EH (cell line): ENCODE measurements at regions not wholly inside any gene's neighbourhood (a gene's known extent, or its start where the extent isn't known, plus 50 kb on each side); places are given as distances from the start of the nearest gene placed in this dataset.
A peak's percentile ranks its signal among the peaks of the same experiment; 100 is the strongest.
"Not testable (repeated sequence)": the region's sequence is repeated elsewhere in the genome, so short reads cannot be mapped to it uniquely, and the experiment has no call there.

Source experiments
- DNase-seq: peaks from one replicate; pipeline ENCODE4 v3.0.0-alpha.2; 2015; ENCODE audit warnings: low read depth

DNA sequence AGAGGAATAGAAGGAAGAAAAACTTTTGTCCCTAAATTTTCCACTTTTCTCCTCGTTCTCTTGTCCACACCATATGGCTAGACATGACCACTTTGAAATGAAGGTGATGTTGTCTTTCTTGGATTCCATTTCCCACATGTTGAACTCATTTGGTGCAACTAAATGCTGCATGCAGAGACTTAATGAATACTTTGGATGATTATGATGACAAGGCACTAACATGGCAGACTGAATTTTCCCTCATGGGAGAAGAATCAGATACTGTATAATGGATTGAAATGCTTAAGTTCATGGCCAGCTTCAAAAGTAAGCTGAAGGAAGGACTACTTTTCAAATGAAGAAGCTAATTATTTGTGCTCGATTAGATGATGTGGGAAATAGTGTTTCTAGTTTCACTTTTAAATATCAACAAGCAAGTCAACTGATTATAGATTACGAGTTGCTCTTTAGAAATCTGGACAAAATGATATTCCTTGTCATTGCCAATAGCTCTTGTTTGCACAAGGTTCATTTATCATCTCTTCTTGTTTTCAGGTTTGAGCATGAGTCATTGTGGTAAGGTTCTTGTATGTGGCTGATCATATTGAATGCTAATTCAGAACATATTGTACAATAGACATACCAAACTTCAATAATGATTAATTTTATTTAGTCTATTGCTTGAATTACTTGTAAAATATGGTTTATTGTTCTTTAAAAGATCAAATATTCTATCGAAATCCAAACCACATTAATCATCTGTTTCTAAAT is 501.3 kb upstream of the FTMT start:
- DNase-seq = no peak

DNA sequence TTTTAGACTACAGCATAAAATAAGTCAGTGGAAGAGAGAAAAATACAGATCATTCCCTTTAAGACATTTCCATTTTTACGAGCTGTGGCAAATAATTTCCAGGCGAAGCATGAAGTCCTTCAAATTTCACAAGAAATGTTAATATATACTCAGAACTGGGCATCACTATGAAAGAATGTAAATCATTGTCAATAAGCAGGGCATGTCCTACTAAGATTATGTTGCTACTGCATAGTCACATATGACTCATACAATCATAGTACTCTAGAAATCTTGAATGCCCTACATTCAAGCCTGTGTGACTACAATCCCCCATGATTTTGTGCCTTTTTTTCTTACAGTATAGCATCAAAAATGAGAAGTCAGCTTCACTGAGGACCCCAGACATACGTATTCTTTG is 485.2 kb upstream of the FTMT start:
- DNase-seq = peak; percentile 20

DNA sequence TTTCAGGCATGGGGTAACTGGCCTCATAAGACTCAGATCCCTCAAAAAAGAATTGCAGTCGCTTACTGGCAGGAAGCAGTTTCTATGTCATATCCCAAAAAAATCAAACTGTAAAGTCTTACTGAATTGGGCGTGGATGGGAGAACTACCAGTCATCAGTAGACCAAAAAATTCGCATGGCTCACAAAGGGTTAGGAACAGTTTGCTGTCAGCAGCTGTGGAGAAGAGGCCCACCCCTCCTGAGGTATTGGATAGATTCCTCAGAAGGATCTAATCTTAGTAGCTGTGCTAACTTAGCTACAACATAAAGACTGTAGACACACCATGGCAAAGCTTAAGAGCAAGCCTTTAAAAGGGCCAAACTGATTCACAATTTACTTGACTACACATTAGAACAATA is 478.3 kb upstream of the FTMT start:
- no peak for DNase-seq

DNA sequence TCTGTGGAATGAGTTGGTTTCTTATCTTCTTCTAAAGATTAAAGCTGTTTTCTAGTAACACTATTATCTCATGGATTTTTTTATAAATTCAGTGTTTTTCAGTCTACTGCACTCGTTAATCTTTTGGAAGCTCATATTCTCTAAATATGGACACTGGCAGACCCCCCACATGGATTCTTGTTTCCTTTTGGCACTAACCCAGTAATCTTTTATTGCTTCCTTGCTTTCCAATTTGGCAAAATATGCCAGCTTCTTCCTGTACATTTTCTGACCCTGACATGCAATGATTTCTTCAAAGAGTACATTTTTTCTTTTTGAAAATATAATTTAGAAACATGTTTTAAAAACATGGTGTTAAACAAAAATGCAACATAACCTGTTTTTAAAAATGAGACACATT is 474.2 kb upstream of the FTMT start:
- DNase-seq = no peak

DNA sequence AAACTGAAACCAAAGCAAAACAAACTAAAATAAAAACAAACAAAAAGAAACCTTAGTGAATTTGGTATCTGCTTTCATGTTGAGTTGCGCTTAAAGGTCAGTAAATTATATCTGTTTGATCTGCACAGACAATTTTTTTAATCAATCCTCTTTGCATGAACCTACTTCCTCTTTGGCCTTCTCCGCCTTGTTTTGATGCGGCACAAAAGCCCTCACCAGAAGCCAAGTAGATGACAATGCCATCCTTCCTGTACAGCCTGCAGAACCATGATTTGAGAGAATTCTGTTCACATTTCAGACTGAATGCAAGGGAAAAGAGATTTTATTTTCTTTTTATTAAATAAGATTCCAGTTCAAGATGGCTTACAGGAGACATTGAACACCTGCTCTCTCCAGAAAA is 473.6 kb upstream of the FTMT start:
- no peak for DNase-seq

DNA sequence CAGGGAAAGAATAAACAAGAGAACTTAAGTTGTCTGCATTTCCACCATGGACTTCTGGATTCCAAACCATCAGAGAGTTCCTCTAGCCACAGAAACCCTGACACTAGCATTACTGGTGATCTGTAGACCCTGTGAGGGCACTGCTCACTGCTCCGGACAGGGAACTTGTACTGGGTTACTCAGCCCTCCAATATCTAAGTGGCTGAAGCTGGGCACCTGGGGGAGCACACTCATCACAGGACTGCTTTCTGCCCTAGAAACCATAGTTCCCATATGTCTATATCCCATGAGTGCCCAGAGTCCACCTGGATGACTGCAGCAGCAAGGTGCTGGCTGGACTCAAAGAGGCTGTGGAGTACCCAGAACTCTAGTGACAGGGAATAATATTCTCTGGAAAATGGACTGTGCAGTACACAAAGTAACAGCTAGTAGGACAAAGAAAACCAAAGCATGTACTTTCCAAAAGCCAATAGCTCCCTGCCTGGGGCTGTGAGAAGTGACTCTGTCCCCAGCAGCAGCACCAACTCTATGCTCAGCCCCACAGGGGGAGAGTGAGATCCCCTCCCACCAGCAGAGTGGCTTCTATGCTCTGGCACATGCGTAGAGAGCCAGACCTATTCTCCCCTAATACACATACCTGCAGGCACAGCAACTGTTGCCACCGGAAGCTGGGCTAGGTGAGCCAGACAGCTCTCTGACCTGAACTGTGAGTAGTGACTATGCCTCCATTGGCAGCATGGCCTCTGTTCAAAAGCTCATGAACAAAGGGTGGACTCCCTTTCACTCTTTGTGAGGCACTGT is 472.9 kb upstream of the FTMT start:
- no peak for DNase-seq

DNA sequence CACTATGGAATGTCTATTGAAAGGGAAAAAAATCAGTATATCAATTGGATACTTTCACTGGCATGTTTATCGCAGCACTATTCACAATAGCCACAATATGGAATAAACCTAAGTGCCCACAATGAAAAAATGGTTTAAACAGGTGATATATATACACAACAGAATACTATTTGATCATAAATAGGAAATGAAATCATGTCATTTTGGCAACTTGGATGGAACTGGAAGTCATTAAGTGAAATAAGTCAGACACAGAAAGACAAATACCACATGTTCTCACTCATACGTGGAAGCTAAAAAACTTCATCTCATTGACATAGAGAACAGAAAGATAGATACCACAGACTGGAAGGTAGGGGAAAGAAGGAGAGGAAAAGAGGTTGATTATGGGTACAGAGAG is 471.6 kb upstream of the FTMT start:
- no peak for DNase-seq

DNA sequence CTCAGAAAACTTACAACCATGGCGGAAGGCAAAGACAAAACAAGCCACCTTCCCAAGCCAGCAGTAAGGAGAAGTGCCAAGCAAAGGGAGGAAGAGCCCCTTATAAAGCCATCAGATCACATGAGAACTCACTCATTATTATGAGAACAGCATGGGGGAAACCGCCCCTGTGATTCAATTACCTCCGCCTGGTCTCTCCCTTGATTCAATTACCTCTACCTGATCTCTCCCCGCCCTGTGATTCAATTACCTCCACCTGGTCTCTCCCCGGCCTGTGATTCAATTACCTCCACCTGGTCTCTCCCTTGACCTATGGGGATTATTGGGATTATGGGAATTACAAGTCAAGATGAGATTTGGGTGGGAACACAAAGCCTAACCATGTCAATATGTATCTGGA is 467.3 kb upstream of the FTMT start:
- no peak for DNase-seq

DNA sequence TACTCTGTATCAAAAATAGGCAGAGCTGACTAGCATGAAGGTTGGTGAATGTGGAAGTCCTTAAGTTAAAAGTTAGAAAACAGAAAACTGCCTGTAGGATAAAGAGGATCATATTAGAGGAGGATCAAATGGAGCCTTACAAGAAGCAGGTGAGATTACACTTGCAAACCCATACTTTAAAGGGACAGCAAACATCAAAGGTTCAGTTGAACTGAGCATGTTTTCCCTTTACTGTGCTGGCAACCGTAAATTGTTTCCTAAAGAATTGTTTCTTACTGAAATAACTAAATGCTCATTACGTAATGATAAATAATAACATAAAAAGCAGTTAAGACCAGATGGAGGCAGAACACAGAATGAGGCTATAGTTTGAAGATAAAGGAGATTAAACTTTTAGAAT is 465.3 kb upstream of the FTMT start:
- no peak for DNase-seq

DNA sequence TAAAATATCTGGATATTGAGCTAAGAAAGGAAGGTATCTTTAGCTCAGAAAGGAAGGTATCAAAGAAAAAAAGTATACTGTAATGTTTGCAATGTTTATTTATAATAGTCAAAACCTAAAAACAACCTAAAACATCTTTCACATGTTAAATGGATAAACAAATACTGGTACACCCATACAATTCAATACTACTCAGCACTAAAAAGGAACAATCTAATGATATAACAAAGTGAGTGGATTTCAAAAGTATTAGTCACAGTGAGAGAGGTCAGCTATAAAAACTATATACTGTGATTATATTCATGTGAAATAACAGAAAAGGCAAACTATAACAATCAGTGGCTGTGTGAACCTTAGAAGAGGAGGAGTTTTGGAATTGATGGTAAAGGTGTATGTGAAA is 455.0 kb upstream of the FTMT start:
- no peak for DNase-seq

DNA sequence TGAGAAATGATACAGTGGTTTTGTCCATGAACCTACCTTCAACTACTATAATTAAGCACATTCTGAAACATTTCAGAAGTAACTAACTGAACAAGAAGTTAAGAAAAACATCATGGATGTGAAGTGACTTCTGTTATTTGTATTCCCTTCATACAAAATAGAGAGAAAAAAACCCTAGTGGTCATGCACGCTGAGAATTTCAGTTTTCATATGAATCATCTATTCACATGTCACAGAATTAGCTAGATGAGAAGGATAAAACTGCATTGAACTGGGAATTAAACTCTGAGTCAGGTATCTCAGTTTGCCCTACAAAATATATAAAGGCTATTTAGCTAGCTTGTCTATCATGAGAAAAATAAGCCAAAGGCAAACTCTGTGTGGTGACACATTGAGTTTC is 451.8 kb upstream of the FTMT start:
- no peak for DNase-seq

DNA sequence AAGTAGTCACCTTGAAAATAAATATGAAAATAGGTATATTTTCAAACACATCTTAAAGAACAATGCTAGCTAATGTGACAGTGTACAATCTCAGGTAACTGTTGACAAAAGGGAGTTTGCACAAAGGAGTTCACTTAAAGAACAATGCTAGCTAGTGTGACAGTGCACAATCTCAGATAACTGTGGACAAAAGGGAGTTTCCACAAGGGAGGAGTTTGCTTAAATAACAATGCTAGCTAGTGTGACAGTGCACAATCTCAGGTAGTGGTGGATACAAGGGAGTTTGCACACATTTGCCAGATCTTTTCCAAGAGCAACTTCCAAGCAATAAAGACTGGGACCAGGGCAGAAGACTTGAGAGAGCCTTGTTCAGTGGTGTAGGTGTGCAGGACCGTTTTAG is 442.9 kb upstream of the FTMT start:
- no peak for DNase-seq

DNA sequence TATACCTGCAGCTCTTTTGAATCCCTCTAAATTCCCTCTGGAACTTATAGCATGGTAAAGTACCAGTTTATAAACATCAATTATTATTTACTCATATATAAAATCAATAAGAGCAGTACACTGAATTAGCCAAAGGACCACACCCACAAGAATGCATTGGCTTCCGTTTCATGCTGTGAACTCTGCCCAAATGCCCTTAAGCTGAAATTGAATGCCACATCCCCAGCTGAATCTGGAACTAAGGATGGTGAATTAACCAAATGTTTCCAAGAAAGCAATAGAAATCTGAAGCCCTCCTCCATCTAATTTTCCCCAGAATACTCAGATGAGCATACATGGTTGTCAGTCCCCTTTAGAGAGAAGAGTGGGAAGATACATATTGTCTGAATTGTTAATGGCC is 436.4 kb upstream of the FTMT start:
- DNase-seq = no peak

DNA sequence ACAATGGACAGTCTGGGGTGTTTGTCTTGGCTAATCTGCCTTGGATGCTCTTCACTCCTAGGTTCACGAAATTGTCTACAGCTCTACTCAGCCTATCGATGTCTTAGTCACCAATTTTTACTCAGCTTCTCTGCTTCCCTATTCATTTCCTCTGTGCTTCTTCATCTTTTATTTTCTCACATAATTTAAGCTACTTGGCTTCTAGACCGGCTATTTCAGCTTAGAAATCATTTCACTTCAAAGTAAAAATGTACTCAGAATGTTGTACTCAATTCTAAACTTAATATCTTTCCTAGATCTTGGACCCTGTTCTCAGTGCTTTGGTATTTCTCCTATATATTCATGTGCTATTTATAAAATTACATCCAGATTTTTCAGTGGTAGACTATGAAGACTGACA is 430.0 kb upstream of the FTMT start:
- no peak for DNase-seq

DNA sequence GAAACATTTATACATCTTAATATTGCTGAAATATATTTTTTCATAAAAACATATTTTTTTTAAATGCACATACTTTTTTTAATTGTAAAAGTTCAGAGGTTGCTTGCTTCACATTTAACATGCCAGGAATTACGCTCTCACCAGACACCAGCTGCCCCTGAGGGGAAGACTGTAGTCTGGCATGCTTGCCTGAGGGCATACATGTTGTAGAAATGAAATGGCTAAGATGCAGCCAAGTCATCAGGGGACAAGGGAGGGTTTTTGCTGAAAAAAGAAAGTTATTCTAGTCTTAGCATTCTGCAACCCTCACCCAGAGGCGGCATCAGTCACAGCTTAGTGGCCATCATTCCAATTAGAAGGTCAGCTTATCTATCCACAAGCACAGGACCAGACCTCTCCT is 426.7 kb upstream of the FTMT start:
- no peak for DNase-seq

DNA sequence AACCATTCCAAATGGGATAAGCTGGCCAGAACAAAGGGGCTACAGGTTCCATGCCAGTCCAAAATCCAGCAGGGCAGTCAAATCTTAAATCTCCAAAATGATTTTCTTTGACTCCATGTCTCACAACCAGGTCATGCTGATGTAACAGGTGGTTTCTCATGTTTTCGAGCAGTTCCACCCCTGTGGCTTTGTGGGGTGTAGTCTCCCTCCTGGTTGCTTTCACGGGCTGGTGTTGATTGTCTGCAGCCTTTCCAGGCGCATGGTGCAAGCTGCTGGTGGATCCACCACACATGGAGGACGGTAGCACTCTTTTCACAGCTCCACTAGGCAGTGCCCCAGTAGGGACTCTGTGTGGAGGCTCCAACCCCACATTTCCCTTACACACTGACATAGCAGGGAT is 425.5 kb upstream of the FTMT start:
- DNase-seq = no peak

DNA sequence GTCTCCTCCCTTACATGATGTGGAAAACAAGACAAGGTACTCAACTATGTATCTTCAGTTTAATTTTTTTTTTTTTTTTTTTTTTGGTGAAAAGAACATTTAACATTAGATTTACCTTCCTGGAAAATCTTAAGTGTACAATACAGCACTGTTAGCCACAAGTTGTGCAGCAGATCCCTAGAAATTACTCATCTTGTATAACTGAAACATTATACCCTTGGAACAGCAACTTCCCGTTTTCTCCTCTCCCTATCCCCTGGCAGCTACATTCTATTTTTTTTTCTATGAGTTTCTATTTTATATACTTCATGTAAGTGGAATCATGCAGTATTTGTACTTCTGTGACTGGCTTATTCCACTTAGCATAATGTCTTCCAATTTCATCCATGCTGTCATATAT is 421.9 kb upstream of the FTMT start:
- DNase-seq = no peak

DNA sequence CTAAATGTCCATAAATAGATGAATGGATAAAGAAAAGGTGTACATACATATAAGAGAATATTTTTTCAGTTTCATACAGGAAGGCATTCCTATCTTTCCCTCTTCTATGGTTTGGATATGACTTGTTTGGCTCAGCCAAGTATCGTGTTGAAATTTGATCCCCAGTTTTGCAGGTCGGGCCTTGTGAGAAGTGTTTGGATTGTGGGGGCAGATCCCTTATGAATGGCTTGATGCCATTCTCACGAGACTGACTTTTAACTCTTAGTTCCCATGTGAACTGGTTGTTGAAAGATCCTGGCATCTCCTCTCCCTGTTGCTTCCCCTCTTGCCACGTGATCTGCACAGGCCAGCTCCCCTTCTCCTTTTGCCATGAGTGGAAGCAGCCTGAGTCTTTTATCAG is 421.1 kb upstream of the FTMT start:
- DNase-seq = no peak

DNA sequence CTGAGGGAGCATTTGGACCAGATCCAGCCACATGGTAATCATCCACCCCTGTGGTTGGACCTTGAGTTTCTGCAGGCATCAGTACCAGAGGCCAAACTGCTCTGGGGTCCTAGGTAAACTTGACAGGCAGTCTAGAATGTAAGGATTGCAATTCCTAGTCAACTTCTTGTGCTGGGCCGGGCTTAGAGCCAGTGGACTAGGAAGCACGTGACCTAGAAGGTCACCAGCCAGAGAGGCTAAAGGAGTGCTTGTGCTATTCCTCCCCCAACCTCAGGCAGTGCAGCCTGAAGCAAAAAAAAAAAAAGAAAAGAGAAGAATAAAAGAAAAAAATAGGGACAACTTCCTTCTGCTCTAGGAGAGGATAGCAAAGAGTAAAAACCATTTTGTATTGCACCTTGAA is 406.2 kb upstream of the FTMT start:
- no peak for DNase-seq

DNA sequence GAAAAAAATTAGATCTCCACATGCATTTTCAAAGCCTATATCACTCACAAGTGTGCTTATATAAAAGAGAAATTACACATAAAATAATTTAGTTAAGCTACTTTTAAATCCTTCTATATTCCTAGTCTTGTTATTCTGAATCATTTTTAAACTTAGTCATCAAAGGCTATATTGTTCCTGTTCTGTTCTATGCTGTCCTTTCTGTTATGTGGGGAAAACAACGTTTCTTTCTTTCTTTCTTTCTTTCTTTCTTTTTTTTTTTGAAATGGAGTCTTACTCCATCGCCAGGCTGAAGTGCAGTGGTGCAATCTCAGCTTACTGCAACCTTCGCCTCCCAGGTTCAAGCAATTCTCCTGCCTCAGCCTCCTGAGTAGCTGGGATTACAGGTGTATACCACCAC is 389.2 kb upstream of the FTMT start:
- no peak for DNase-seq

DNA sequence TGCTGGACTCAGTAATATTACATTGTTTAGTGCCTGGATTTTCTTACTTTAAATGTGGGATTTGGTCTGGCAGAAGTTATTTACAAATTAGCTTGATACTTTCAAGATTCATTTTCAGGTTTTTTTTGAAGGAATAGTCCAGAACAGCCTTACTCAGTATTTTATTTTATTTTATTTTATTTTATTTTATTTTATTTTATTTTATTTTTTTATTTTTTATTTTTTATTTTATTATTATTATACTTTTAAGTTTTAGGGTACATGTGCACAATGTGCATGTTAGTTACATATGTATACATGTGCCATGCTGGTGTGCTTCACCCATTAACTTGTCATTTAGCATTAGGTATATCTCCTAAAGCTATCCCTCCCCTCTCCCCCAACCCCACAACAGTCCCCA is 380.5 kb upstream of the FTMT start:
- not testable (repeated sequence) for DNase-seq

DNA sequence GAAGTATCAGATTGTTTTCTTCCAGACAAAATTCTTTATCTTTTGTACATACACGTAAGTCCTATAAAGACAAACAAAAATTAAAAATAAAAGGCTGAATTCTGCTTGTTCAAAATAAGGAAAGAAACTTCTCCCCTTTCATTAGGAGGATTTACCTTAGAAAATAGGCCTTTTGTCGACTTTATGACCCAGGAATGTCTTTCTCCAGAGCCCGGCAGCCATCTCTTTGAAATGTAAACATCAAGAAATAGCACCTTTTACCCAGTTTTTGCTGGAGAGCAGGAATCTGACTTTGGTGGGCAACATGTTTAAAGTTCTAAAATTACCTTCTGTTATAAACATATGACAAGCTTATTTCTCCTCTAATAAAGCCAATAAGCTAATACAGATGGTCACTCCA is 373.0 kb upstream of the FTMT start:
- DNase-seq = no peak

DNA sequence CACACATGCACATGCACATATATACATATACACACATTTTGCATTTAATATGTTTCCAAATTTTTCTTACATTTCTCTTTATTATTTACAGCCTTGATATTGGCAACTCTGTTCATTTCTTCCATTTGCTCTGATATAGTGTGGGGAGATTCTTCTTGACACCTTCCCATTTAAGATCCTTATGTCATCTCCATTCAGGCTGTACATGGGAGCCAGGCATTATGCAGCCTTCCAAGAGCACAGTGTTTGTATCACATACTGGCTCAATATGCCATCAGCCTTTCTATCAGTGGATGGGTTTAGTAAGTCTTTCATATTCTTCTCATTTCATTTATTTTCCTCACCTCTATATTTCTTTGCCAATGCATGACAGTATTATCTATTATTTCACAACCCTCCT is 372.3 kb upstream of the FTMT start:
- DNase-seq = no peak

DNA sequence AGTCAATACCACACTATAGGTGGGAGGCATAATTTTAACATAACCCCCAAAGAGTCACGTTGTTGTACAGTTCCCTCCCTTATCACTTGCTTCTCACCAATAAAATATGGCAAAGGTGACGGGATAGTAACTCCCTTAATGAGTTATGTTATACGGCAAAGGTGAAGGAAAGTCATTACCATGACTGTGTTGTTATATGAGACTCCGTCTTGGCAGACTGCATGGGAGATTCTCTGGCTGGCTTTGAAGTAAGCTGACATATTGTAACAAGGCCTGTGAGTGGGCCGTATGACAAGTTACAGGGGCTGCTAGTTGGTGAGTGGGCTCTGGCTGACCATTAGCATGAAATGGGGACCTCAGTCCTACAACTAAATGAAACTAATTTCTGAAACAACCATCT is 366.4 kb upstream of the FTMT start:
- no peak for DNase-seq
